Esophagus squamous epithelium (tissue), 5 donors: ENCODE measurements at regions not wholly inside any gene's neighbourhood (a gene's known extent, or its start where the extent isn't known, plus 50 kb on each side); places are given as distances from the start of the nearest gene placed in this dataset.

Experiments used
- DNase-seq: peaks from one replicate; lab custom pipeline; 2025; lab: John Stamatoyannopoulos, UW
- H3K27ac ChIP-seq, 4 donors: fragments of 200-600 bp; sonication (generic); one replicate each; pipeline ENCODE4 v1.5.1; 2016 to 2019; ENCODE audit warnings: mild to moderate bottlenecking in 1 of 4
- H3K27me3 ChIP-seq, 4 donors: fragments of 200-600 bp; sonication (generic); 1 replicate in 3 of 4; 2 replicates in 1 of 4; pipeline versions ENCODE4 v1.5.1 to v1.6.0; 2017 to 2021; ENCODE audit warnings: antibody characterized with exemption in 1 of 4
- H3K36me3 ChIP-seq, 3 donors: fragments of 200-600 bp; sonication (generic); one replicate each; pipeline ENCODE4 v1.5.1; 2016 to 2019
- H3K4me1 ChIP-seq, 3 donors: fragments of 200-600 bp; sonication (generic); one replicate each; pipeline ENCODE4 v1.5.1; 2017 to 2019
- H3K4me3 ChIP-seq, 4 donors: fragments of 200-600 bp; sonication (generic); 1 replicate in 3 of 4; 2 replicates in 1 of 4; pipeline ENCODE4 v1.5.1; 2016 to 2019; ENCODE audit warnings: mild to moderate bottlenecking in 2 of 4, moderate library complexity in 1 of 4
- H3K9me3 ChIP-seq, 3 donors: fragments of 200-600 bp; sonication (generic); one replicate each; pipeline ENCODE4 v1.5.1; 2016 to 2019
- CTCF ChIP-seq, 6 experiments: fragments of 450-650 bp in 4 of 6; fragments of 200-600 bp in 2 of 6; sonication (generic) in 2 of 6; IDR thresholded peaks; one replicate each; pipeline ENCODE4 v1.5.1; 2016 to 2019; ENCODE audit warnings: antibody characterized with exemption in 6 of 6, mild to moderate bottlenecking in 4 of 6, moderate library complexity in 4 of 6
- POLR2A ChIP-seq, 4 donors: fragments of 450-650 bp; IDR thresholded peaks; one replicate each; pipeline ENCODE4 v1.6.1; 2017; ENCODE audit warnings: antibody characterized with exemption in 4 of 4, mild to moderate bottlenecking in 4 of 4, moderate library complexity in 3 of 4
- WGBS, 2 donors: methylation state at CpG; one replicate each; pipeline ENCODE4 v1.1.5; 2018; 5-methylcytosine and 5-hydroxymethylcytosine counted together
- intact Hi-C: fragments of 100-400 bp; cut with DNase I; formaldehyde crosslinking; loops from one replicate; pipeline ENCODE4 v1.15.0; 2022
- donor health status: DM: yes; HTN: yes; CAD: no.

DNA sequence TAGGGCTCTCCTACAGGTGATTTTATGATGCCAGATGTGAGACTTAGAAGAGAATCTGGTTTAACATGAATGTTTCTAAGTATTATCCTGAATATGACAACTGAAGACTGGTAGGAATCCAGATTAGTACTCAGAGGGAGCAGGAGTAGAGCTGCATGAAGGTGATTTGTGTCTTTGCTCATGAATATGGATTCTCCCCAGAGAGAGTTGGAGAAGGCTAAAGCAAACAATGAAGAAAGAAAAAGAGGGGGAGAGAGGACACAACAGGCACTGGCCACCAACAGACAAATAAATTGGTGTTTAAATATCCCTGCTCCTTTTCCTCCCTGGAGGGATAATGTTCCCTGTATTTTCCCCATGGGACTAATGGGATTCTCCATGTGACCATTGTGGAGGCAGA, 427.0 kb upstream of the KLF12 start:
- no peaks in the 10 kb centered on the region for H3K9me3 ChIP-seq
- DNase-seq, result no peak
- no peaks in the 10 kb centered on the region for H3K36me3 ChIP-seq
- no peak for TF ChIP-seq CTCF (IDR thresholded peaks at IDR 0.05)
- intact Hi-C loops, result no loop called here
- no peaks in the 10 kb centered on the region for H3K27me3 ChIP-seq
- no peak overlapping the region for H3K27ac ChIP-seq
- no peaks in the 10 kb centered on the region for H3K4me1 ChIP-seq
- H3K4me3 ChIP-seq, result no peak overlapping the region

GRCh38 chr13:74560325-74560724, 426.1 kb upstream of the KLF12 start:
- Histone ChIP-seq H3K9me3 (no peaks in the 10 kb centered on the region), H3K4me3 (no peak overlapping the region), H3K4me1 (no peaks in the 10 kb centered on the region), H3K27ac (no peak overlapping the region), H3K36me3 (no peaks in the 10 kb centered on the region), H3K27me3 (no peaks in the 10 kb centered on the region)
- 73 to 76% methylated on average over 4 of the region's 4 CpGs for WGBS, 2 donors
- no peak for DNase-seq
- TF ChIP-seq CTCF (IDR thresholded peaks at IDR 0.05) (no peak), POLR2A (IDR thresholded peaks at IDR 0.05) (no peak)
- intact Hi-C loops, result no loop called here

DNA sequence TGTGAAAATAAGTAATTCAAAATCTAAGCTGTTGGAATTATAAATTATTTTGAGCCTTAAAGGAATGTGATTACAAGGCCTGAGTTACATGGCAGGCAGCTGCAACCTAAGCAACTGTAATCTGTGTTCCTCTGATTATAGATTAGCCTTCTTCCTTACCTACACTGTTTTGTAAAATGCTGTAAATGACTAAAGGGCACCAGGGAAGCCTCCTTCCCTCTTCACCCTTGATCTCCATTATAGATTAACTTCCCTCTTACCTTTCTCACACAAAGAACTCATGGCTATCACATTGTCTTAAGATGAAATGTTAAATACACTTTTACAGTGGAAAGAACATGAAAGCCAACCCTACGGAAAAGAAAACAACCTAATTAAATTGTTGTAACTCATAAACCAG, 423.7 kb upstream of the KLF12 start:
- no peaks in the 10 kb centered on the region for H3K9me3 ChIP-seq
- no peak for TF ChIP-seq CTCF (IDR thresholded peaks at IDR 0.05)
- no peak for TF ChIP-seq POLR2A (IDR thresholded peaks at IDR 0.05)
- no peaks in the 10 kb centered on the region for H3K36me3 ChIP-seq
- no peak overlapping the region for H3K4me3 ChIP-seq
- H3K27ac ChIP-seq, result no peak overlapping the region
- 67 to 83% methylated on average over 1 of the region's 1 CpG for WGBS, 2 donors
- DNase-seq, result no peak
- H3K27me3 ChIP-seq, result no peaks in the 10 kb centered on the region
- H3K4me1 ChIP-seq, result no peaks in the 10 kb centered on the region
- intact Hi-C loops, result no loop called here

DNA sequence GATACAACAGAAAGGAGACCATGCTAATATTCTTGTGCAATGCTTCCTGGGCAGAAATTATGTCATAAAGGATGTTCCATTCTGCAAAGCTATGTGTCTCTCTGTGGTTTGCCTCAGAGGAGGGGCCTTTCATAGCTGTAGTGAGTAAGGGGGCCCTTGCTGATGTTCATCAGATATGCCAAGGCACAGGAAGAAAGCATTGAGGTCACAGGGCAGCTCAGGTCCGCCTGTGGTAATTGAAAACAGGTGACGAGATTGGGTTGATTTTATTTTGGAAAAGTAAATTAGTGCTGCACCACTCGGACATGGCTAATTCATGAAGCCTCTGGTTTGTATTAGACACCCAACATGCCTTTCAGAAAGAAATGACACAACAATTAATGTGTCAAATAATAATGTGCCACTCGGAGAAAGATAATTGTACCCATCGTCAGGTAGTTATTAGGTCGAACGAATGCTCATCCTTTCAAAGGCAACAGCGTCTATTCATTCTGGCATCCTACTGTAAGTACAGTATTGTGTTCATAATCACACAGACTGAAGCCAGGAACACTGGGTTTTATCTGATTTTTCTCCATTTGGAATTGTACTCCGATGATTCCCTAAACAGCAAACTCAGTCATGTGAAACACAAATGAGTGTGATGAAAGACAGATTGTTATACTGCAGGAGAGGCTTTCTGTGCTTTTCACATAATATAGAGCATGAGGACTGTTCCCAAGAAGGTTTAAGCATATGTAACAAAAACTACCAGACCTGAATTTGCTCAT, 421.6 kb upstream of the KLF12 start:
- no peaks in the 10 kb centered on the region for H3K4me1 ChIP-seq
- H3K27me3 ChIP-seq, result no peaks in the 10 kb centered on the region
- H3K9me3 ChIP-seq, result no peaks in the 10 kb centered on the region
- no peaks in the 10 kb centered on the region for H3K36me3 ChIP-seq
- no peak overlapping the region for H3K4me3 ChIP-seq
- intact Hi-C loops, result no loop called here
- no peak for TF ChIP-seq POLR2A (IDR thresholded peaks at IDR 0.05)
- no peak for TF ChIP-seq CTCF (IDR thresholded peaks at IDR 0.05)
- no peak for DNase-seq
- no peak overlapping the region for H3K27ac ChIP-seq
- 71 to 81% methylated on average over 8 to 9 of the region's 9 CpGs for WGBS, 2 donors

GRCh38 chr13:74555276-74555625, 421.0 kb upstream of the KLF12 start:
- H3K27me3 ChIP-seq, result no peaks in the 10 kb centered on the region
- no peak for TF ChIP-seq CTCF (IDR thresholded peaks at IDR 0.05)
- TF ChIP-seq POLR2A (IDR thresholded peaks at IDR 0.05), result no peak
- no peaks in the 10 kb centered on the region for H3K4me1 ChIP-seq
- no peak for DNase-seq
- WGBS, 2 donors, result 56 to 70% methylated on average over 3 of the region's 3 CpGs
- H3K4me3 ChIP-seq, result no peak overlapping the region
- intact Hi-C loops, result no loop called here
- H3K27ac ChIP-seq, result no peak overlapping the region
- H3K36me3 ChIP-seq, result no peaks in the 10 kb centered on the region
- no peaks in the 10 kb centered on the region for H3K9me3 ChIP-seq
